Naive thymus-derived CD4-positive, alpha-beta T cell (primary cell): ENCODE measurements at regions not wholly inside any gene's neighbourhood (a gene's known extent, or its start where the extent isn't known, plus 50 kb on each side); places are given as distances from the start of the nearest gene placed in this dataset.

Source experiments
- ATAC-seq: fragments of 150-1000 bp; cut with Tn5 transposase; 2 replicates; pipeline ENCODE4 v1.10.0; 2021; ENCODE audit warnings: mild to moderate bottlenecking, moderate library complexity
- CTCF ChIA-PET: fragments of 350-600 bp; sonication (Branson Sonifier 250); formaldehyde crosslinking; loops from one replicate; lab custom pipeline; 2021; ENCODE audit warnings: antibody characterized with exemption; lab: Charles Lee
- POLR2A ChIA-PET: fragments of 350-600 bp; sonication (Branson Sonifier 250); formaldehyde crosslinking; loops from one replicate; lab custom pipeline; 2021; ENCODE audit warnings: antibody characterized with exemption, inconsistent platforms; lab: Charles Lee
- DNase-seq, 9 donors: peaks; one replicate each; pipeline versions ENCODE4 v3.0.0 to v3.0.0-alpha.2; 2020 to 2022; ENCODE audit warnings: mixed read lengths in 1 of 9
- H3K27ac ChIP-seq: one replicate; pipeline ENCODE4 v1.7.0; 2013; ENCODE audit warnings: mild to moderate bottlenecking, low read depth, low read length, moderate library complexity
- H3K27me3 ChIP-seq, 2 donors: one replicate each; pipeline ENCODE4 v1.7.0; 2013; ENCODE audit warnings: low read length in 2 of 2, mild to moderate bottlenecking in 2 of 2, moderate library complexity in 2 of 2; ENCODE audit not compliant: control insufficient read depth in 2 of 2, insufficient read depth in 2 of 2
- H3K36me3 ChIP-seq, 3 experiments: 1 replicate in 2 of 3; 2 replicates in 1 of 3; pipeline ENCODE4 v1.7.0; 2013; ENCODE audit warnings: low read length in 3 of 3, mild to moderate bottlenecking in 3 of 3, moderate library complexity in 1 of 3; ENCODE audit not compliant: insufficient read depth in 3 of 3, control insufficient read depth in 2 of 3
- H3K4me1 ChIP-seq, 2 donors: one replicate each; pipeline ENCODE4 v1.7.0; 2013; ENCODE audit warnings: low read length in 2 of 2, mild to moderate bottlenecking in 2 of 2, moderate library complexity in 1 of 2; ENCODE audit not compliant: control insufficient read depth in 2 of 2, insufficient read depth in 2 of 2
- H3K4me3 ChIP-seq: 2 replicates; pipeline ENCODE4 v1.7.0; 2013; ENCODE audit warnings: mild to moderate bottlenecking, low read length
- H3K9me3 ChIP-seq, 3 experiments: 1 replicate in 2 of 3; 2 replicates in 1 of 3; pipeline ENCODE4 v1.7.0; 2013; ENCODE audit warnings: low read length in 3 of 3; ENCODE audit not compliant: control insufficient read depth in 2 of 3
- H3K27ac Mint-ChIP-seq, 9 donors: one replicate each; pipeline ENCODE4 v1.8.0; 2020 to 2022; ENCODE audit warnings: mixed read lengths in 9 of 9, mild to moderate bottlenecking in 8 of 9, moderate library complexity in 5 of 9, inconsistent platforms in 2 of 9
- H3K27me3 Mint-ChIP-seq, 5 donors: one replicate each; pipeline ENCODE4 v1.8.0; 2021 to 2022; ENCODE audit warnings: mixed read lengths in 5 of 5, mild to moderate bottlenecking in 1 of 5
- H3K36me3 Mint-ChIP-seq, 5 donors: one replicate each; pipeline ENCODE4 v1.8.0; 2020 to 2022; ENCODE audit warnings: mixed read lengths in 5 of 5, mild to moderate bottlenecking in 3 of 5, inconsistent platforms in 1 of 5
- H3K4me1 Mint-ChIP-seq, 7 donors: one replicate each; pipeline ENCODE4 v1.8.0; 2020 to 2022; ENCODE audit warnings: mixed read lengths in 7 of 7, mild to moderate bottlenecking in 3 of 7, inconsistent platforms in 1 of 7
- H3K4me3 Mint-ChIP-seq, 10 donors: one replicate each; pipeline ENCODE4 v1.8.0; 2020 to 2022; ENCODE audit warnings: mild to moderate bottlenecking in 10 of 10, mixed read lengths in 10 of 10, moderate library complexity in 6 of 10, inconsistent platforms in 2 of 10
- H3K9me3 Mint-ChIP-seq, 11 donors: one replicate each; pipeline ENCODE4 v1.8.0; 2020 to 2022; ENCODE audit warnings: mixed read lengths in 11 of 11, mild to moderate bottlenecking in 4 of 11, inconsistent platforms in 1 of 11, moderate library complexity in 1 of 11
- intact Hi-C, 2 donors: fragments of 100-400 bp; cut with micrococcal nuclease; formaldehyde crosslinking; loops; one replicate each; pipeline ENCODE4 v1.15.1; 2023

- Histone ChIP-seq H3K27ac (no peak overlapping the region), H3K36me3 (no peaks in the 10 kb centered on the region), H3K9me3 (peaks cover 0 to 6% (median 0%) of the 10 kb centered on the region in 3 experiments), H3K4me3 (no peak overlapping the region), H3K27me3 (no peaks in the 10 kb centered on the region), H3K4me1 (no peaks in the 10 kb centered on the region)
- ATAC-seq = no peak
- DNase-seq = no peak
- Mint-ChIP-seq H3K4me3 (no peak overlapping the region), H3K9me3 (peaks cover 4 to 26% (median 10%) of the 10 kb centered on the region in 11 donors), H3K27me3 (peaks cover 0 to 29% (median 0%) of the 10 kb centered on the region in 5 donors), H3K4me1 (peaks cover 0 to 2% (median 0%) of the 10 kb centered on the region in 7 donors), H3K36me3 (peaks cover 0 to 19% (median 6%) of the 10 kb centered on the region in 5 donors), H3K27ac (no peak overlapping the region)
- intact Hi-C loops = no loop called here
- CTCF ChIA-PET = interaction anchor here (0.6 kb wide), 1 partner anchor 806 kb away, joined by 3 read pairs; no protein-coding TSS in a partner anchor
- POLR2A ChIA-PET = no interaction called here
These were observed 60.0 kb downstream of the NRN1 start for GRCh38 chr6:5946701-5947100.

- no peak overlapping the region for H3K27ac Mint-ChIP-seq
- H3K4me1 Mint-ChIP-seq = peaks cover 0 to 2% (median 0%) of the 10 kb centered on the region in 7 donors
- peaks cover 4 to 26% (median 10%) of the 10 kb centered on the region in 11 donors for H3K9me3 Mint-ChIP-seq
- Histone ChIP-seq H3K4me3 (no peak overlapping the region), H3K27me3 (no peaks in the 10 kb centered on the region), H3K9me3 (peaks cover 0 to 6% (median 0%) of the 10 kb centered on the region in 3 experiments), H3K36me3 (no peaks in the 10 kb centered on the region), H3K27ac (no peak overlapping the region), H3K4me1 (no peaks in the 10 kb centered on the region)
- intact Hi-C loops = no loop called here
- ChIA-PET CTCF (interaction anchor here (0.6 kb wide), 1 partner anchor 806 kb away, joined by 3 read pairs; no protein-coding TSS in a partner anchor), POLR2A (no interaction called here)
- no peak for ATAC-seq
- H3K4me3 Mint-ChIP-seq = no peak overlapping the region
- H3K36me3 Mint-ChIP-seq = peaks cover 0 to 21% (median 6%) of the 10 kb centered on the region in 5 donors
- no peak for DNase-seq
- H3K27me3 Mint-ChIP-seq = peaks cover 0 to 25% (median 0%) of the 10 kb centered on the region in 5 donors
These were observed 60.5 kb downstream of the NRN1 start for GRCh38 chr6:5946181-5946580.

GRCh38 chr6:5943591-5943990 is 63.1 kb downstream of the NRN1 start:
- peaks cover 0 to 25% (median 6%) of the 10 kb centered on the region in 5 donors for H3K36me3 Mint-ChIP-seq

DNA sequence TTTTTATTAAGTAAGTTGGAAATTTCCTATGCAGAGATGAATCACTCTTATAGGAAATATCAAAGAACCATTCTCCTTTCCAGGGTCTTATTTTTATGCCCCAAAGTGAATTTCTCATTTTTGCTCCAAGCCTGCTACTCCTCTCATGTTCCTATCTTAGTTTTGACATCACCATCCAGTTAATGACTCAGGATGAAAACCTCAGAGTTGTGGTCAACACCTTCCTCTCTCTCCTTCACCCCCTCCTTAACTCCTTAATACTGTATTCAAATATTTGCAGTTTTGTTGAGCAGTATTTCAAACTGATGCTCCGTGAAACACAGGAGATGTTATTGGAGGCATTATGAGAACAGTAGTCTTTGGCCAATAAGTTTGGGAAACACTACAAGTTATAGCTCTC is 64.1 kb downstream of the NRN1 start:
- Histone ChIP-seq H3K36me3 (no peaks in the 10 kb centered on the region), H3K4me1 (no peaks in the 10 kb centered on the region), H3K9me3 (peaks cover 0 to 6% (median 0%) of the 10 kb centered on the region in 3 experiments), H3K27ac (no peak overlapping the region), H3K27me3 (no peaks in the 10 kb centered on the region), H3K4me3 (no peak overlapping the region)
- Mint-ChIP-seq H3K36me3 (peaks cover 0 to 25% (median 6%) of the 10 kb centered on the region in 5 donors), H3K4me3 (no peak overlapping the region), H3K27ac (no peak overlapping the region), H3K9me3 (peaks cover 4 to 26% (median 10%) of the 10 kb centered on the region in 11 donors), H3K4me1 (peaks cover 0 to 2% (median 0%) of the 10 kb centered on the region in 7 donors), H3K27me3 (peaks cover 0 to 9% (median 0%) of the 10 kb centered on the region in 5 donors)
- DNase-seq (no peak), ATAC-seq (no peak)
- CTCF ChIA-PET = no interaction called here
- intact Hi-C loops = no loop called here
- POLR2A ChIA-PET = no interaction called here

More at GRCh38 chr6:5943591-5943990, 63.1 kb downstream of the NRN1 start:
- H3K4me1 ChIP-seq = no peaks in the 10 kb centered on the region
- ChIA-PET CTCF (no interaction called here), POLR2A (no interaction called here)
- no peak overlapping the region for H3K27ac ChIP-seq
- DNase-seq (no peak), ATAC-seq (no peak)
- peaks cover 0 to 6% (median 0%) of the 10 kb centered on the region in 3 experiments for H3K9me3 ChIP-seq
- H3K36me3 ChIP-seq = no peaks in the 10 kb centered on the region
- Mint-ChIP-seq H3K4me1 (peaks cover 0 to 2% (median 0%) of the 10 kb centered on the region in 7 donors), H3K9me3 (peaks cover 4 to 26% (median 10%) of the 10 kb centered on the region in 11 donors), H3K27ac (no peak overlapping the region), H3K4me3 (no peak overlapping the region), H3K27me3 (peaks cover 0 to 18% (median 0%) of the 10 kb centered on the region in 5 donors)
- no peaks in the 10 kb centered on the region for H3K27me3 ChIP-seq
- intact Hi-C loops = no loop called here
- H3K4me3 ChIP-seq = no peak overlapping the region

GRCh38 chr6:5941188-5941587 is 65.5 kb downstream of the NRN1 start:
- Histone ChIP-seq H3K9me3 (peaks cover 0 to 6% (median 0%) of the 10 kb centered on the region in 3 experiments), H3K27ac (no peak overlapping the region), H3K4me3 (no peak overlapping the region), H3K4me1 (no peaks in the 10 kb centered on the region), H3K27me3 (no peaks in the 10 kb centered on the region), H3K36me3 (no peaks in the 10 kb centered on the region)
- H3K4me3 Mint-ChIP-seq = no peak overlapping the region
- no peak overlapping the region for H3K27ac Mint-ChIP-seq
- peaks cover 0 to 6% (median 5%) of the 10 kb centered on the region in 5 donors for H3K27me3 Mint-ChIP-seq
- no peak for ATAC-seq
- H3K9me3 Mint-ChIP-seq = peaks cover 4 to 26% (median 10%) of the 10 kb centered on the region in 11 donors
- no peak for DNase-seq
- peaks cover 0 to 2% (median 0%) of the 10 kb centered on the region in 7 donors for H3K4me1 Mint-ChIP-seq
- ChIA-PET CTCF (no interaction called here), POLR2A (no interaction called here)
- H3K36me3 Mint-ChIP-seq = peaks cover 0 to 25% (median 6%) of the 10 kb centered on the region in 5 donors
- intact Hi-C loops = no loop called here

DNA sequence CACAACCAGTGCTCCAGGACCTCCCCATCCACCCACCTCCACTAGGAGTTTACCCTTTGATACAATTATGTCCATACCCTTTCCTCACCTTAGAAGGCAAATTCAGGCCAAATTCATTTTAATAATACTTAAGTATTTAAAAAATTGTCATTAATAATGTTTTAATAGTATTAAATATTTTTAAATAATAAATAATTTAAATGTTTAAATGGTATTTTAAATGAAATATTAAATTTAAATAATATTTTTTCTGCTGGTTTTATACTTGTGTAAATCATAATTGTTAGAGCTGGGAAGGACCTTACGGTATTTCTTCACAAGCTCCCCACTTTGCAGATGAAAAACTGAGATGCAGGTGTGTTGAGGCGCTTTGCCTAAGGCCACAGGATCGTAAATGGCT is 67.8 kb downstream of the NRN1 start:
- no peaks in the 10 kb centered on the region for H3K4me1 ChIP-seq
- no peak overlapping the region for H3K4me3 ChIP-seq
- H3K9me3 ChIP-seq = peaks cover 0 to 6% (median 0%) of the 10 kb centered on the region in 3 experiments
- intact Hi-C loops = no loop called here
- peaks cover 4 to 20% (median 9%) of the 10 kb centered on the region in 11 donors for H3K9me3 Mint-ChIP-seq
- CTCF ChIA-PET = no interaction called here
- POLR2A ChIA-PET = no interaction called here
- ATAC-seq = no peak
- no peak for DNase-seq
- no peaks in the 10 kb centered on the region for H3K27me3 ChIP-seq
- H3K4me3 Mint-ChIP-seq = no peak overlapping the region
- no peak overlapping the region for H3K27ac Mint-ChIP-seq
- peaks cover 0 to 18% (median 6%) of the 10 kb centered on the region in 5 donors for H3K36me3 Mint-ChIP-seq
- H3K4me1 Mint-ChIP-seq = peaks cover 0 to 2% (median 0%) of the 10 kb centered on the region in 7 donors
- H3K36me3 ChIP-seq = no peaks in the 10 kb centered on the region
- no peak overlapping the region for H3K27ac ChIP-seq
- H3K27me3 Mint-ChIP-seq = peaks cover 7 to 24% (median 13%) of the 10 kb centered on the region in 5 donors
